Urothelium cell line (cell line): ENCODE measurements at regions not wholly inside any gene's neighbourhood (a gene's known extent, or its start where the extent isn't known, plus 50 kb on each side); places are given as distances from the start of the nearest gene placed in this dataset.
"Not testable (repeated sequence)": the region's sequence is repeated elsewhere in the genome, so short reads cannot be mapped to it uniquely, and the experiment has no call there.

ENCODE experiments used
- DNase-seq: peaks from one replicate; pipeline ENCODE4 v3.0.0; 2011; ENCODE audit warnings: low spot score, mixed read lengths
- FAIRE-seq: peaks from 2 replicates; lab custom pipeline; 2011; peaks lifted over from hg19 to GRCh38; lab: Jason Lieb, UNC

- FAIRE-seq (no peak), DNase-seq (no peak)
Observed at GRCh38 chr13:24617256-24618010, 62.8 kb upstream of the ATP12A start.

DNA sequence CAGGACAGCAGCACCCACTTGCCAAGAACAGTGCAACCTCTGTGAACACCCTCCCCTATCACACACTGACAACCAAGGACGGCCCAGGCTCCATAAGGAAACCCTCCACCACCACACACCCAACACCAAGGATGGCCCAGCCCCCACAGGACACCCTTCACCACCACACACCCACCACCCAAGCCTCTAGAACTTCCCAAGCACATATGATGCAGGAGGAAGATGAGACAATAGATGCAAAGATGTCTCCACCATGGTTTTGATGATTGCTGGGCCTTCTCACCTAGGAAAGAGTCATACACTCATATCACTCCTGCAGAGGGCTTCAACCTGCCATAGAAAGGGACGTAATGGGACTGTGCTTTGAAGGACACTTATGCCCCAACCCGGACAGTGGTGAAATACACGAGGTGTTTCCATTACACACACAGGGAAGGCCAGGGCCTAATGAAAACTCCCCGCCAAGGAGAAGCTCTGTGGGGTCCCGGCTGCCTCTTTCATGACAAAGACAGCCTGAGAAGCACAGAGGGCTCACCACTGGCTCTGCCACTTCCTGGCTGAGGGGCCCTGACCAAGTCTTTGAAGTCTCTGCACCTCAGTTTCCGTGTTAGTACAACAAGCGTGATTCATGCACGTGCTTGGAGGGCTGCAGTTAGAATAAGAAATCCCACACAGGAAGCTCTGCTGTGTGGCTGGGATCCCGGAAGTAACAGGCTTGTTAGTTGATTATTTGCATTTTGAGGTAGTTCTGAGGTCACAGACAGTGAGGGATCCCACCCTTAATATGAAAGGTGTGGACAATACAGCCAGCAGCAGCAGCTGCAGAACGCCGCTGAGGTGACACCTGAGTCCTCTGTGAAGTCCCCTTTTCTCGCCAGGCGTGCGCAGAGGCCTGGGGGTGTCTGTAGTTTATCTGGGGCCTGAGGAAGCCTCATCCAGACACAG, 61.9 kb upstream of the ATP12A start:
- DNase-seq (no peak), FAIRE-seq (no peak)

- no peak for DNase-seq
- no peak for FAIRE-seq
Observed at GRCh38 chr13:24619282-24619681, 60.9 kb upstream of the ATP12A start.

DNA sequence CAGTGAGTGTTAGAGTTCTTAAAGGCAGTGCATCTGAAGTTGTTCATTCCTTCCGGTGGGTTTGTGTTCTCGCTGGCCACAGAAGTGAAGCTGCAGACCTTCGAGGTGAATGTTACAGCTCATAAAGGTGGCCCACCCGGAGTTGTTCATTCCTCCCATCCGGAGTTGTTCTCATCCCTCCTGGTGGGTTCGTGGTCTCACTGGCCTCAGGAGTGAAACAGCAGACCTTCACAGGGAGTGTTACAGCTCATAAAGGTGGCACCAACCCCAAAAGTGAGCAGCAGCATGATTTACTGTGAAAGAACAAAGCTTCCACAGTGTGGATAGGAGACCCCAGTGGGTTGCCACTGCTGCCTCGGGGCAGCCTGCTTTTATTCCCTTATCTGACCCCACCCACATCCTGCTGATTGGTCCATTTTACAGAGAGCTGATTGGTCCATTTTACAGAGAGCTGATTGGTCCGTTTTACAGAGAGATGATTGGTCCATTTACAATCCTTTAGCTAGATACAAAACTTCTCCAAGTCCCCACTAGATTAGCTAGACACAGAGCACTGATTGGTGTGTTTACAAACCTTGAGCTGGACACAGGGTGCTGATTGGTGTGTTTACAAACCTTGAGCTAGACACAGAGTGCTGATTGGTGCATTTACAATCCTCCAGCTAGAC, 57.6 kb upstream of the ATP12A start:
- FAIRE-seq, DNase-seq: not testable (repeated sequence)

- FAIRE-seq (no peak), DNase-seq (no peak)
Observed at GRCh38 chr13:24623149-24623665, 57.0 kb upstream of the ATP12A start.

DNA sequence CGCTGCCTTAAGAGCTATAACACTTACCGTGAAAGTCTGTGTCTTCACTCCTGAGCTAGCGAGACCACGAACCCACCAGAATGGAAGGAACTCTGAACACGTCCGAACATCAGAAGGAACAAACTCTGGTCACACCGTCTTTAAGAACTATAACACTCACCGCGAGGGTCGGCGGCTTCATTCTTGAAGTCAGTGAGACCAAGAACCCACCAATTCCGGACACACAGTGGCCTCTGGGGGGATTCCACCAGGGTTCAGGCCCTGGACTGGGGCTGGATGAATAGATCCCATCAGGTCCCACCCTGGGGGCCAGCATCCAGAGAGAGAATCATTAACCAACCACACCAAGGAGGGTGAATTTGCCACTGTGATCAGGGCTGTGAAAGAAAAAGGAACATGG, 55.8 kb upstream of the ATP12A start:
- DNase-seq (no peak), FAIRE-seq (no peak)

DNA sequence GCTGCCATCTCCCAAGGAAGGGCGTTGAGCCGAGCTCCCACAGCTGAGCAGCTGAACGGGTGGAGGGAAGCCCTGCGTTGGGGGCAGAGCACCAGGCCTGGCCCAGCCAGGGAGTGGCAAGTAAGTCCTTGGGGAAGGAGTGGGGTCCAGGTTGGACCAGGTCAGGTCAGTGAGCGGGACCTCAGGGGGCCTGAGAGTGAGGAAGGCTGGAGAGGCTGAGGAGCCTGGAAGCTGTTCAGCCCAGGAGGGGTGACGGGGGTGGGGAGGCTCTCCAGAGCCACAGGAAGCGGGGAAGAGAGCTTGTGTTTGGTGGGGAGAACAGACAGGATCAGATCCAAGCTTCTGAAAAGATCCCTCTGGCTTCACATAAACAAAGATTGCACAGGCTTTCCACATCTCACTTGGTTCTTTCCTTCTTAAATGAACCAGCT, 55.4 kb upstream of the ATP12A start:
- no peak for FAIRE-seq
- no peak for DNase-seq

GRCh38 chr13:24625331-24625731, 54.9 kb upstream of the ATP12A start:
- DNase-seq (no peak), FAIRE-seq (no peak)

DNA sequence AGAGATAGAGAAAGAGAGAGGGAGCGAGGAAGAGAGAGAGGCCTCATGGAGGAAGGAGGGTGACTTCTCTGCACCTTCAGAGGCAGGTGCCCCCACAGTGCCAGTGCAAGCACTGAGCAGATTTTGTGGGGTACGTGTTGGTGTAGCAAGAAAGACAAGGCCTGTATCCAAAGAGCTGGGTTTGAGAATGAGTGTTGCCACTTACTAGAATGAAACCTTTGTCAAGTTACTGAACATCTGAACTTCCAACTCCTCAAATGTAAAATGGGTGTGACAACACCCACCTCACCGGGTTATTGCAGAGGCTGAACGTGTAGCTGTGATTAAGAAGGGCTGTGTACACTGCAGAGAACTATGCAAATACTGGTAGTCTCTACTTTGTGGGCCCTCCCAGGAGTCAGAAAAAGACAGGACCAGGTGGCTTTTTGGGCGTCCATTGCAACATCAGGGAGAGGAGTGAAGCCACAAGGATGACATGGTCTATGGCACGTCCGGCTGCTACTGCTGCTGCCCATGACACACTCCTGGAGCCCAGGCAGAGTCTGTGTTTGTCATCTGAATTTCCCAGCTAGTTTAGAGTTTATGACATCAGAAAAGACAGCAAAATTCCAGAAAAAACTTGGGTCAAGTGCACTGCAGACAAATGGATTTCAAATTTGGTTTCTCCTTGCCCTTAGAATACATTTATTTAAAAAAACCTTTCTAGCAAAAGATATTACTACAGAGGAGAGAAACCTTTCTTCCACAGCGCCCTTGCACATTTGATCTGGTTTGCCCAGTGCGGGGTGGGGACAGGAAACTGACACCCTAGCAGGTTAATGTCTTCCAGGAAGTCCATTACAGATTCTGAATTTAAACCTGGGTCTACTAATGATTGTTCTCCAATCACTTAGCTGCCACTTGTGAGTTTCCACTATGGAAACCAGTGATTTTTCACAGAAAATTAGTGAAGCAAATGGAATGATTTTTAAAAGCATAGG, 54.0 kb upstream of the ATP12A start:
- FAIRE-seq (no peak), DNase-seq (no peak)

GRCh38 chr13:24627090-24627714, 53.0 kb upstream of the ATP12A start:
- FAIRE-seq (no peak), DNase-seq (peak; percentile 17)

- DNase-seq (no peak), FAIRE-seq (no peak)
Observed at GRCh38 chr13:24627946-24628345, 52.3 kb upstream of the ATP12A start.

GRCh38 chr13:24629320-24629719, 50.9 kb upstream of the ATP12A start:
- no peak for FAIRE-seq
- no peak for DNase-seq

- FAIRE-seq (no peak), DNase-seq (no peak)
Observed at GRCh38 chr13:24630121-24630520, 50.1 kb upstream of the ATP12A start.
